ENCODE measurements at regions not wholly inside any gene's neighbourhood (a gene's known extent, or its start where the extent isn't known, plus 50 kb on each side); places are given as distances from the start of the nearest gene placed in this dataset.

GRCh38 chr3:193080821-193081365 lies 160.1 kb upstream of the PLAAT1 start:
- ATAC-seq (no peak), DNase-seq (no peak)
- Histone ChIP-seq H3K27me3 (ENCODE audit: low read depth) (no peaks in the 10 kb centered on the region), H3K27ac (no peak overlapping the region), H3K4me1 (no peaks in the 10 kb centered on the region), H3K36me3 (no peaks in the 10 kb centered on the region), H3K9me3 (no peaks in the 10 kb centered on the region), H3K4me3 (no peak overlapping the region)
- TF ChIP-seq CTCF (IDR thresholded peaks at IDR 0.05), result no peak
- intact Hi-C loops (cut with DNase I), result no loop called here

GRCh38 chr3:193085655-193086054 lies 155.4 kb upstream of the PLAAT1 start:
- no peak for ATAC-seq
- H3K36me3 ChIP-seq, result no peaks in the 10 kb centered on the region

GRCh38 chr3:193086681-193087080 lies 154.3 kb upstream of the PLAAT1 start:
- no peaks in the 10 kb centered on the region for H3K4me1 ChIP-seq
- no peaks in the 10 kb centered on the region for H3K36me3 ChIP-seq
- DNase-seq (no peak), ATAC-seq (no peak)
- H3K27ac ChIP-seq, result no peak overlapping the region
- no peaks in the 10 kb centered on the region for H3K27me3 ChIP-seq (ENCODE audit: low read depth)
- no peak for TF ChIP-seq CTCF (IDR thresholded peaks at IDR 0.05)
- intact Hi-C loops (cut with DNase I), result no loop called here
- H3K4me3 ChIP-seq, result no peak overlapping the region
- H3K9me3 ChIP-seq, result no peaks in the 10 kb centered on the region

More at GRCh38 chr3:193085655-193086054, 155.4 kb upstream of the PLAAT1 start:
- no peak for TF ChIP-seq CTCF (IDR thresholded peaks at IDR 0.05)
- H3K4me3 ChIP-seq, result no peak overlapping the region
- no peaks in the 10 kb centered on the region for H3K9me3 ChIP-seq
- no peaks in the 10 kb centered on the region for H3K27me3 ChIP-seq (ENCODE audit: low read depth)
- DNase-seq, result no peak
- no peak overlapping the region for H3K27ac ChIP-seq
- intact Hi-C loops (cut with DNase I), result no loop called here
- no peaks in the 10 kb centered on the region for H3K4me1 ChIP-seq

- H3K27me3 ChIP-seq (ENCODE audit: low read depth), result no peaks in the 10 kb centered on the region
- H3K4me3 ChIP-seq, result no peak overlapping the region
- no peak overlapping the region for H3K27ac ChIP-seq
- H3K36me3 ChIP-seq, result no peaks in the 10 kb centered on the region
- intact Hi-C loops (cut with DNase I), result no loop called here
- DNase-seq (no peak), ATAC-seq (no peak)
- H3K4me1 ChIP-seq, result no peaks in the 10 kb centered on the region
- no peak for TF ChIP-seq CTCF (IDR thresholded peaks at IDR 0.05)
- no peaks in the 10 kb centered on the region for H3K9me3 ChIP-seq
Observed at GRCh38 chr3:193087336-193087735, 153.7 kb upstream of the PLAAT1 start.

- no peak overlapping the region for H3K4me3 ChIP-seq
- no peak for TF ChIP-seq CTCF (IDR thresholded peaks at IDR 0.05)
- no peaks in the 10 kb centered on the region for H3K36me3 ChIP-seq
- no peaks in the 10 kb centered on the region for H3K9me3 ChIP-seq
- intact Hi-C loops (cut with DNase I), result no loop called here
- no peak for DNase-seq
- no peaks in the 10 kb centered on the region for H3K4me1 ChIP-seq
- H3K27ac ChIP-seq, result no peak overlapping the region
- H3K27me3 ChIP-seq (ENCODE audit: low read depth), result no peaks in the 10 kb centered on the region
- no peak for ATAC-seq
Observed at GRCh38 chr3:193095366-193095765, 145.7 kb upstream of the PLAAT1 start.

- no peak for DNase-seq
- Histone ChIP-seq H3K9me3 (no peaks in the 10 kb centered on the region), H3K27ac (no peak overlapping the region), H3K36me3 (no peaks in the 10 kb centered on the region), H3K4me3 (no peak overlapping the region), H3K27me3 (ENCODE audit: low read depth) (no peaks in the 10 kb centered on the region), H3K4me1 (no peaks in the 10 kb centered on the region)
- intact Hi-C loops (cut with DNase I), result no loop called here
- no peak for TF ChIP-seq CTCF (IDR thresholded peaks at IDR 0.05)
- no peak for ATAC-seq
Observed at GRCh38 chr3:193096076-193096475, 144.9 kb upstream of the PLAAT1 start.

All from lower lobe of right lung (tissue), 2 donors.